GM23248 (cell line): ENCODE measurements at regions not wholly inside any gene's neighbourhood (a gene's known extent, or its start where the extent isn't known, plus 50 kb on each side); places are given as distances from the start of the nearest gene placed in this dataset.

Experiments
- DNase-seq: peaks from one replicate; pipeline ENCODE4 v3.0.0-alpha.2; 2015
- H2AFZ ChIP-seq: fragments of 200-600 bp; sonication (generic); 2 replicates; pipeline ENCODE4 v1.6.1; 2016; ENCODE audit warnings: antibody characterized with exemption
- H3F3A ChIP-seq: fragments of 200-600 bp; sonication (generic); 2 replicates; pipeline ENCODE4 v1.6.1; 2016; ENCODE audit warnings: mild to moderate bottlenecking, antibody characterized with exemption, mixed run types; ENCODE audit not compliant: insufficient read depth
- H3K27ac ChIP-seq: fragments of 200-600 bp; sonication (generic); 2 replicates; pipeline ENCODE4 v1.5.1; 2016; ENCODE audit warnings: mild to moderate bottlenecking
- H3K27me3 ChIP-seq: fragments of 200-600 bp; sonication (generic); replicated peaks from 2 replicates; pipeline ENCODE4 v1.6.1; 2016; ENCODE audit warnings: mild to moderate bottlenecking; ENCODE audit not compliant: insufficient read depth
- H3K36me3 ChIP-seq: fragments of 200-600 bp; sonication (generic); 2 replicates; pipeline ENCODE4 v1.6.1; 2016; ENCODE audit warnings: low read depth, mild to moderate bottlenecking
- H3K4me1 ChIP-seq: fragments of 200-600 bp; sonication (generic); 2 replicates; pipeline ENCODE4 v1.6.1; 2016; ENCODE audit warnings: mild to moderate bottlenecking; ENCODE audit not compliant: insufficient read depth
- H3K4me2 ChIP-seq: fragments of 200-600 bp; sonication (generic); one replicate; pipeline ENCODE4 v1.6.1; 2016; ENCODE audit warnings: mild to moderate bottlenecking; ENCODE audit not compliant: unreplicated experiment
- H3K4me3 ChIP-seq: fragments of 200-600 bp; sonication (generic); 2 replicates; pipeline ENCODE4 v1.5.1; 2016; ENCODE audit warnings: mild to moderate bottlenecking
- H3K79me2 ChIP-seq: fragments of 200-600 bp; sonication (generic); 2 replicates; pipeline ENCODE4 v1.6.1; 2016; ENCODE audit warnings: mild to moderate bottlenecking; ENCODE audit not compliant: insufficient read depth
- H3K9ac ChIP-seq: fragments of 200-600 bp; sonication (generic); 2 replicates; pipeline ENCODE4 v1.6.1; 2016; ENCODE audit warnings: mild to moderate bottlenecking
- H3K9me2 ChIP-seq: fragments of 200-600 bp; sonication (generic); 2 replicates; pipeline ENCODE4 v1.6.1; 2016; ENCODE audit warnings: mixed run types, mild to moderate bottlenecking, moderate library complexity; ENCODE audit not compliant: insufficient read depth
- H3K9me3 ChIP-seq: fragments of 200-600 bp; sonication (generic); one replicate; pipeline ENCODE4 v1.6.1; 2017; ENCODE audit warnings: low read depth
- H4K20me1 ChIP-seq: fragments of 200-600 bp; sonication (generic); 2 replicates; pipeline ENCODE4 v1.6.0; 2016; ENCODE audit not compliant: insufficient read depth
- EZH2 ChIP-seq: fragments of 200-600 bp; sonication (generic); IDR thresholded peaks from 2 replicates; pipeline ENCODE4 v1.6.1; 2018; ENCODE audit warnings: antibody characterized with exemption, mild to moderate bottlenecking; ENCODE audit not compliant: insufficient read depth, poor library complexity, severe bottlenecking
- EZH2phosphoT487 ChIP-seq: fragments of 200-600 bp; sonication (generic); IDR thresholded peaks from 2 replicates; pipeline ENCODE4 v1.6.1; 2018; ENCODE audit warnings: antibody characterized with exemption, moderate library complexity, mild to moderate bottlenecking, low read depth; ENCODE audit not compliant: insufficient read depth
- WGBS, 2 experiments: methylation state at CpG; one replicate each; pipeline ENCODE4 v1.1.6; 2015 to 2017; ENCODE audit warnings: low lambda C conversion rate in 2 of 2, low coverage in 1 of 2; ENCODE audit errors: missing lambda C conversion rate in 2 of 2; 5-methylcytosine and 5-hydroxymethylcytosine counted together
- in situ Hi-C: fragments of 300-500 bp; cut with MboI; formaldehyde crosslinking; loops from 2 replicates; pipeline ENCODE4 v1.15.0; 2020

GRCh38 chr2:193561054-193561453 is 1366.3 kb upstream of the TMEFF2 start:
- Histone ChIP-seq H3K79me2 (no peaks in the 10 kb centered on the region), H3K27ac (no peak overlapping the region), H3K27me3 (no peaks in the 10 kb centered on the region), H4K20me1 (no peaks in the 10 kb centered on the region), H3K4me1 (no peaks in the 10 kb centered on the region), H3F3A (no peaks in the 10 kb centered on the region), H3K9me2 (no peaks in the 10 kb centered on the region), H3K4me2 (no peak overlapping the region), H3K36me3 (no peaks in the 10 kb centered on the region), H3K4me3 (no peak overlapping the region), H2AFZ (no peak overlapping the region), H3K9ac (no peak overlapping the region), H3K9me3 (peaks cover 5% of the 10 kb centered on the region)
- WGBS, 2 experiments, result 0% methylated on average over 3 of the region's 3 CpGs
- in situ Hi-C loops, result no loop called here
- TF ChIP-seq EZH2, result no peak
- TF ChIP-seq EZH2phosphoT487, result no peak
- no peak for DNase-seq

GRCh38 chr2:193556766-193557470 is 1362.2 kb upstream of the TMEFF2 start:
- Histone ChIP-seq H4K20me1 (no peaks in the 10 kb centered on the region), H3F3A (no peaks in the 10 kb centered on the region), H3K79me2 (no peaks in the 10 kb centered on the region), H3K4me2 (no peak overlapping the region), H3K27me3 (no peaks in the 10 kb centered on the region), H3K9me3 (no peaks in the 10 kb centered on the region), H2AFZ (no peak overlapping the region), H3K4me1 (no peaks in the 10 kb centered on the region), H3K4me3 (no peak overlapping the region), H3K9ac (no peak overlapping the region), H3K36me3 (no peaks in the 10 kb centered on the region), H3K27ac (no peak overlapping the region), H3K9me2 (no peaks in the 10 kb centered on the region)
- TF ChIP-seq EZH2phosphoT487 (no peak), EZH2 (no peak)
- WGBS, 2 experiments, result 14 to 23% methylated on average over 1 of the region's 1 CpG
- in situ Hi-C loops, result no loop called here
- no peak for DNase-seq

GRCh38 chr2:193549661-193550060 is 1354.9 kb upstream of the TMEFF2 start:
- no peak overlapping the region for H3K9ac ChIP-seq

GRCh38 chr2:193542762-193543161 is 1348.0 kb upstream of the TMEFF2 start:
- in situ Hi-C loops, result no loop called here
- WGBS, 2 experiments, result 38 to 45% methylated on average over 3 of the region's 3 CpGs
- Histone ChIP-seq H3K36me3 (no peaks in the 10 kb centered on the region), H3K4me1 (no peaks in the 10 kb centered on the region), H3K4me2 (no peak overlapping the region), H3K79me2 (no peaks in the 10 kb centered on the region), H2AFZ (no peak overlapping the region), H3K9me3 (no peaks in the 10 kb centered on the region), H3K4me3 (no peak overlapping the region), H3F3A (no peaks in the 10 kb centered on the region), H4K20me1 (no peaks in the 10 kb centered on the region), H3K9ac (no peak overlapping the region), H3K9me2 (no peaks in the 10 kb centered on the region), H3K27ac (no peak overlapping the region), H3K27me3 (no peaks in the 10 kb centered on the region)
- DNase-seq, result no peak
- no peak for TF ChIP-seq EZH2phosphoT487
- no peak for TF ChIP-seq EZH2

More at GRCh38 chr2:193549661-193550060, 1354.9 kb upstream of the TMEFF2 start:
- H3K9me3 ChIP-seq, result no peaks in the 10 kb centered on the region
- in situ Hi-C loops, result no loop called here
- H3K79me2 ChIP-seq, result no peaks in the 10 kb centered on the region
- H3K27ac ChIP-seq, result no peak overlapping the region
- no peaks in the 10 kb centered on the region for H3K27me3 ChIP-seq
- no peaks in the 10 kb centered on the region for H3F3A ChIP-seq
- H4K20me1 ChIP-seq, result no peaks in the 10 kb centered on the region
- DNase-seq, result no peak
- no peak overlapping the region for H3K4me3 ChIP-seq
- TF ChIP-seq EZH2 (no peak), EZH2phosphoT487 (no peak)
- no peaks in the 10 kb centered on the region for H3K36me3 ChIP-seq
- H3K9me2 ChIP-seq, result no peaks in the 10 kb centered on the region
- no peaks in the 10 kb centered on the region for H3K4me1 ChIP-seq
- H3K4me2 ChIP-seq, result no peak overlapping the region
- no peak overlapping the region for H2AFZ ChIP-seq

GRCh38 chr2:193539188-193539587 is 1344.5 kb upstream of the TMEFF2 start:
- no peaks in the 10 kb centered on the region for H3K36me3 ChIP-seq
- no peaks in the 10 kb centered on the region for H3K79me2 ChIP-seq
- DNase-seq, result no peak
- no peaks in the 10 kb centered on the region for H3K4me1 ChIP-seq
- no peak overlapping the region for H2AFZ ChIP-seq
- no peak overlapping the region for H3K4me3 ChIP-seq
- no peak overlapping the region for H3K4me2 ChIP-seq
- in situ Hi-C loops, result no loop called here
- H3K9me2 ChIP-seq, result no peaks in the 10 kb centered on the region
- H3K9ac ChIP-seq, result no peak overlapping the region
- H4K20me1 ChIP-seq, result no peaks in the 10 kb centered on the region
- TF ChIP-seq EZH2phosphoT487 (no peak), EZH2 (no peak)
- H3K9me3 ChIP-seq, result no peaks in the 10 kb centered on the region
- no peaks in the 10 kb centered on the region for H3K27me3 ChIP-seq
- H3F3A ChIP-seq, result no peaks in the 10 kb centered on the region
- H3K27ac ChIP-seq, result no peak overlapping the region
